GM12872 (cell line): ENCODE measurements at regions not wholly inside any gene's neighbourhood (a gene's known extent, or its start where the extent isn't known, plus 50 kb on each side); places are given as distances from the start of the nearest gene placed in this dataset.

Experiments
- TF ChIP-seq, protein P1 (sequence below): IDR thresholded peaks from 3 replicates; pipeline ENCODE4 v1.5.1; 2011; ENCODE audit warnings: low read depth, mild to moderate bottlenecking, low read length, moderate library complexity; ENCODE audit not compliant: insufficient read depth

DNA sequence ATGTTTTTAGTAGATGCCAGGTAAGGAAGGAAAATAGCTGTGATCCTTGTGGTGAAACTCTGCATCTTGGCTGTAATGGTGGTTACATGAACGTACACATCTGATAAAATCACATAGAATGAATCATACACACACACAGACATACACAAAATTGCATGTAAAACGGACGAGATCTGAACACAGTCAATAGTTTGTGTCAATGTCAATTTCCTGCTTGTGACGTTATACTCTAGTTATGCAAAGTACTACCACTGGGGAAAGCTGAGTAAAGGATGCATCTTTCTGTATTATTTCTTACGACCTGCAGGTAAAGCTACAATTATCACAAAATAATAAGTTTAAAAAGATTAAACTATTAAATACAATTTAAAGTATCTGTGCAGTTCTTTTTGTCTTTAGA is 493.7 kb upstream of the ZP4 start:
- TF ChIP-seq, protein P1, sequence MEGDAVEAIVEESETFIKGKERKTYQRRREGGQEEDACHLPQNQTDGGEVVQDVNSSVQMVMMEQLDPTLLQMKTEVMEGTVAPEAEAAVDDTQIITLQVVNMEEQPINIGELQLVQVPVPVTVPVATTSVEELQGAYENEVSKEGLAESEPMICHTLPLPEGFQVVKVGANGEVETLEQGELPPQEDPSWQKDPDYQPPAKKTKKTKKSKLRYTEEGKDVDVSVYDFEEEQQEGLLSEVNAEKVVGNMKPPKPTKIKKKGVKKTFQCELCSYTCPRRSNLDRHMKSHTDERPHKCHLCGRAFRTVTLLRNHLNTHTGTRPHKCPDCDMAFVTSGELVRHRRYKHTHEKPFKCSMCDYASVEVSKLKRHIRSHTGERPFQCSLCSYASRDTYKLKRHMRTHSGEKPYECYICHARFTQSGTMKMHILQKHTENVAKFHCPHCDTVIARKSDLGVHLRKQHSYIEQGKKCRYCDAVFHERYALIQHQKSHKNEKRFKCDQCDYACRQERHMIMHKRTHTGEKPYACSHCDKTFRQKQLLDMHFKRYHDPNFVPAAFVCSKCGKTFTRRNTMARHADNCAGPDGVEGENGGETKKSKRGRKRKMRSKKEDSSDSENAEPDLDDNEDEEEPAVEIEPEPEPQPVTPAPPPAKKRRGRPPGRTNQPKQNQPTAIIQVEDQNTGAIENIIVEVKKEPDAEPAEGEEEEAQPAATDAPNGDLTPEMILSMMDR, result no peak

DNA sequence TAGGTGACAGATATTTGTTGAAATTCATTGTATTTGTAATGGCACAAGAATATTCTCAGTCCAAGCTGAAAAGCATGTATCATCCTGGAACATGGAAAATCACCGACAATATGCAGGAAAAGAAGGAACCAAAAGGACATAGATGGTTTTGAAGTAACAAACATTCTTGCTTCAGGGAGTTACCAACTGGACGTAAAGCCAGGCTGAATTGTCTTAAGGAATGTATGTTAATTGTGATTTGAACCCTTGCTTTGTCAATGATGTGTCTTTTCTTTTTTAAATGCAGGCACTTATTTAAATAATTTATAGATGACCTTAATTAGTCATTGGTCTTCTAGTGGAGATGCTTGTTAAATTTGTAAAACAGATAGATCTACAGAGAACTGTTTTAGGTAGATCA is 489.4 kb upstream of the ZP4 start:
- TF ChIP-seq, protein P1, result no peak

DNA sequence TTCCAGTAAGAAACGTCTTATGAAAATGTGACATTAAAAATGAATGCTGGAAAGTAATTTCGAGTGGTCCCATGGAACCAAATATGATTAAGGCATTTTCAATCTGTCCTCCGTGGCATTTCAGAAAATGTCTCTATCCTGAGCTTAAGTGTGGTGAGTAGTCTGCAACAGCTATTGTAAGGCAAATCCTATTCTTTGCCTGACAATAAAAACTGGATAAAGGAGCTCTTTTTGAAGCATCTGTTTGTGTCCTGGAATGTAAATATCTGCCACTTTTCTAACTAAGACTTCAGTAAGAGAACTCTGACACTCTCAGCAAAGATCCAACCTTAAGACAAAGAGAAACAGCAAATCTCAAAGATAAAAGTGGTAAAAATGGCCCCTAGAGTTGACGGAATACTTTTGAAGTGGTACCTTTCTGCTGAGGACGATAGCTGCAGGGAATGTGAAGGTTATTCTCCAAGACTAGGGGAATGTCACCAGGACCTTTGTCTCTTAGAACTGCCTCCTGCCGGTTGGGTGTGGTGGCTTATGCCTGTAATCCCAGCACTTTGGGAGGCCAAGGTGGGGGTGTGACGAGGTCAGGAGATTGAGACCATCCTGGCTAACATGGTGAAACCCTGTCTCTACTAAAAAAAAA is 486.7 kb upstream of the ZP4 start:
- TF ChIP-seq, protein P1, result no peak

GRCh38 chr1:238370599-238370998 is 479.9 kb upstream of the ZP4 start:
- TF ChIP-seq, protein P1, result no peak

DNA sequence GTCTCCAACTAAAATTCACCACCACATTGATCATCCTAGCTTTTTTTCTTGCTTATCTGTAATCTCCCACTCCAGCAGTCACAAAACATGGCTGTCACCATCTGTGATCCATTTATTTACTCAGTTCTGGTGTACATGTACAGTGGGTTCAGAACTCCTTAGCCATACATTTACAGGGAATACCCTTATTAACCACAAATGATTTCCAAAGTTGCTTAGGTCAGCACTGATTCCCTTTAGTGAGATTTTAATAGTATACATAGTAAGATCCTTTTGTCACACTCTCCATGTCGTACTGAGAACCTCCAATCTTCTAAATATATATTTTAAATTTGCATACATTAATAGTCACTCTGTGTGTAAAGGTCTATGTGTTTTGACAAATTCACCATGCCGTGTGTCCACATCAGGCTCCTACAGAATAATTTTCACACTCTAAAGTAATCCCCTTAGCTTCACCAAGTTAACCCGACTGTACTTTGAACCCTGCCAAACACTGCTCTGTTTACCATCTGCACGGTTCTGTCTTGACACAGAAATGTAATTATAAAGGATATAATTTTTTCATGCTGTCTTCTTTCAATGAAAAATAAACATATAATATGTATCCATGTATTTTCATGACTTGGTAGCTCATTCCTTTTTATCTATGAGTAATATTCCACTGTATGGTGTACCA is 473.6 kb upstream of the ZP4 start:
- TF ChIP-seq, protein P1, result no peak

GRCh38 chr1:238360474-238360873 is 469.8 kb upstream of the ZP4 start:
- TF ChIP-seq, protein P1, result no peak

GRCh38 chr1:238350471-238350870 is 459.7 kb upstream of the ZP4 start:
- TF ChIP-seq, protein P1, result no peak
